HepG2 (cell line): ENCODE measurements at regions not wholly inside any gene's neighbourhood (a gene's known extent, or its start where the extent isn't known, plus 50 kb on each side); places are given as distances from the start of the nearest gene placed in this dataset.

Source experiments
- ATAC-seq: fragments of 200-7000 bp; cut with Tn5 transposase; 3 replicates; pipeline ENCODE4 v1.9.1; 2020; ENCODE audit warnings: mild to moderate bottlenecking, moderate library complexity
- BruUV-seq: library from RNA; stranded (reverse); fragments of 400-500 nt; replicated peaks from 2 replicates; lab custom pipeline; 2021; lab: Mats Ljungman, UMichigan
- CTCF ChIA-PET: fragments of 300-600 bp; formaldehyde crosslinking; extraction: SDS; loops from one replicate; lab custom pipeline; 2021; ENCODE audit warnings: low total read pairs, inconsistent platforms, low intra/inter-chr PET ratio; lab: Yijun Ruan, JAX
- POLR2A ChIA-PET: fragments of 350-600 bp; sonication (Branson Sonifier 250); formaldehyde crosslinking; loops from one replicate; lab custom pipeline; 2020; ENCODE audit warnings: antibody characterized with exemption, inconsistent platforms; lab: Yijun Ruan, JAX
- DNase-seq: peaks from one replicate; pipeline ENCODE4 v3.0.0-alpha.2; 2015; ENCODE audit warnings: low spot score
- FAIRE-seq: peaks from 3 replicates; lab custom pipeline; 2011; peaks lifted over from hg19 to GRCh38; lab: Jason Lieb, UNC
- H2AFZ ChIP-seq: one replicate; pipeline ENCODE4 v1.6.1; 2011; ENCODE audit warnings: low read length, inconsistent platforms
- H3K27ac ChIP-seq: fragments of 300-600 bp; 3 replicates; pipeline ENCODE4 v1.8.0; 2011; ENCODE audit warnings: mixed run types, mild to moderate bottlenecking, mixed read lengths, low read length, inconsistent platforms; ENCODE audit not compliant: insufficient read depth; ENCODE audit errors: extremely low read length
- H3K27me3 ChIP-seq, 2 experiments: fragments of 200-600 bp in 1 of 2; 2 replicates in 1 of 2; 3 replicates in 1 of 2; pipeline versions ENCODE4 v1.6.0 to v1.8.0; 2011; ENCODE audit warnings: low read length in 2 of 2, mild to moderate bottlenecking in 2 of 2, moderate library complexity in 2 of 2, inconsistent platforms in 1 of 2; ENCODE audit not compliant: insufficient read depth in 2 of 2, control insufficient read depth in 1 of 2
- H3K36me3 ChIP-seq, 2 experiments: fragments of 200-600 bp in 1 of 2; replicated peaks in 1 of 2; 2 replicates in 1 of 2; 3 replicates in 1 of 2; pipeline versions ENCODE4 v1.5.1 to v1.8.0; 2011; ENCODE audit warnings: low read length in 2 of 2, inconsistent platforms in 1 of 2; ENCODE audit not compliant: insufficient read depth in 2 of 2, control insufficient read depth in 1 of 2
- H3K4me1 ChIP-seq: 2 replicates; pipeline ENCODE4 v1.5.1; 2012; ENCODE audit warnings: low read length, inconsistent platforms; ENCODE audit not compliant: insufficient read depth
- H3K4me2 ChIP-seq: 2 replicates; pipeline ENCODE4 v1.6.0; 2011; ENCODE audit warnings: low read depth, low read length, inconsistent platforms
- H3K4me3 ChIP-seq, 3 experiments: fragments of 200-600 bp in 1 of 3; sonication (generic), shearing (Covaris generic) in 1 of 3; replicated peaks in 1 of 3; 2 replicates each; pipeline ENCODE4 v1.5.1; 2011 to 2016; ENCODE audit warnings: low read length in 3 of 3, inconsistent platforms in 2 of 3, low read depth in 2 of 3, mild to moderate bottlenecking in 2 of 3, control low read depth in 1 of 3, mixed read lengths in 1 of 3; ENCODE audit not compliant: insufficient read depth in 1 of 3
- H3K79me2 ChIP-seq: one replicate; pipeline ENCODE4 v1.6.1; 2011; ENCODE audit warnings: low read length, inconsistent platforms; ENCODE audit not compliant: insufficient read depth
- H3K9ac ChIP-seq: 2 replicates; pipeline ENCODE4 v1.6.0; 2011; ENCODE audit warnings: mild to moderate bottlenecking, low read depth, low read length, inconsistent platforms; ENCODE audit not compliant: insufficient read depth
- H3K9me3 ChIP-seq: 2 replicates; pipeline ENCODE4 v1.5.1; 2012; ENCODE audit warnings: mild to moderate bottlenecking, low read length
- H4K20me1 ChIP-seq: 2 replicates; pipeline ENCODE4 v1.6.0; 2011; ENCODE audit warnings: inconsistent platforms, mild to moderate bottlenecking, low read length, moderate library complexity; ENCODE audit not compliant: insufficient read depth
- BHLHE40 ChIP-seq: IDR thresholded peaks from 2 replicates; pipeline ENCODE4 v1.6.1; 2011; ENCODE audit warnings: low read length, improper control_type of control experiment
- CC2D1A ChIP-seq: sonication (generic); formaldehyde crosslinking; IDR thresholded peaks from 2 replicates; pipeline ENCODE4 v1.8.1; 2023; ENCODE audit warnings: mild to moderate bottlenecking, missing genetic modification reagents
- CREB3 ChIP-seq: sonication (generic); formaldehyde crosslinking; IDR thresholded peaks from 2 replicates; pipeline ENCODE4 v1.5.0; 2020; ENCODE audit warnings: missing genetic modification reagents
- HHEX ChIP-seq: IDR thresholded peaks from 2 replicates; pipeline ENCODE4 v1.6.1; 2016; ENCODE audit warnings: control low read depth
- MBD4 ChIP-seq: IDR thresholded peaks from 2 replicates; pipeline ENCODE4 v1.6.1; 2012; ENCODE audit warnings: low read length, inconsistent platforms, borderline replicate concordance
- MLX ChIP-seq: IDR thresholded peaks from 2 replicates; pipeline ENCODE4 v1.6.1; 2016
- NFYC ChIP-seq: IDR thresholded peaks from 2 replicates; pipeline ENCODE4 v1.6.1; 2016; ENCODE audit warnings: missing genetic modification reagents, missing compliant biosample characterization
- PAF1 ChIP-seq: IDR thresholded peaks from 2 replicates; pipeline ENCODE4 v1.6.1; 2016; ENCODE audit warnings: missing genetic modification reagents, missing compliant biosample characterization
- RFXANK ChIP-seq: IDR thresholded peaks from 2 replicates; pipeline ENCODE4 v1.6.1; 2016
- SIX4 ChIP-seq: sonication (generic); formaldehyde crosslinking; IDR thresholded peaks from 2 replicates; pipeline ENCODE4 v1.4.0; 2020; ENCODE audit warnings: missing genetic modification reagents
- SRF ChIP-seq: IDR thresholded peaks from 2 replicates; pipeline ENCODE4 v1.6.1; 2011; ENCODE audit warnings: mild to moderate bottlenecking, low read depth, low read length, moderate library complexity
- ZNF292 ChIP-seq: sonication (generic); formaldehyde crosslinking; IDR thresholded peaks from 2 replicates; pipeline ENCODE4 v1.8.1; 2022; ENCODE audit warnings: mild to moderate bottlenecking, low read depth, missing genetic modification reagents, borderline replicate concordance
- ZNF629 ChIP-seq: sonication (generic); formaldehyde crosslinking; conservative IDR thresholded peaks from 2 replicates; pipeline ENCODE4 v1.5.0; 2020; ENCODE audit warnings: missing genetic modification reagents
- WGBS: methylation state at CpG from one replicate; pipeline ENCODE4 v1.1.6; 2017; ENCODE audit warnings: low lambda C conversion rate; 5-methylcytosine and 5-hydroxymethylcytosine counted together
- in situ Hi-C: cut with HindIII; loops from 2 replicates; pipeline ENCODE4 v1.10.0; 2017; ENCODE audit warnings: low pct_unique_long_range_greater_than_20kb; ENCODE audit not compliant: extremely low pct_ligation_motif_present
- intact Hi-C: fragments of 100-400 bp; cut with micrococcal nuclease; formaldehyde crosslinking; loops from one replicate; pipeline ENCODE4 v1.10.0; 2022; ENCODE audit not compliant: unreplicated experiment
- TF ChIP-seq, protein P1 (sequence below): sonication (generic); formaldehyde crosslinking; conservative IDR thresholded peaks from 2 replicates; pipeline ENCODE4 v1.8.0; 2022; ENCODE audit warnings: missing genetic modification reagents

DNA sequence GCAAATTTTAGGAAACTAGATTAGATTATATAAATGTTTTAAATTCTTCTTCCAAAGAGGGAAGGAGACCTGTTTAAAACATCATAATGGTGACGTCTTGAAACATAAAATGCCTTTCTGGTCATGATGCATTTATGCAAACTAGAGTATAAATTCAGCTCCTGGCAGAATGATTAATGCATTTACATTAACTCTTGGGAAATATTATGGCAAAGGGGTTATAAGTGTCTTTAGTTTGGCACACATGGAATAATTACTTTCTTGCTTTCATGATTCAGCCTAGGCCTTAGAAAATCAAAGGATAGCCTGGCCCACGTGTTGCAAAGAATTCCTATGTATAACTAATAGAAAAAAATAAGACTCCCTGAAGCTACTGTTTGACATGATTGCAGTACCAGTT, 639.2 kb downstream of the RFPL4B start (continued):
- TF ChIP-seq ZNF629 (CRISPR knock-in tag): no peak
- no peak for TF ChIP-seq SRF
- TF ChIP-seq CC2D1A (CRISPR knock-in tag): no peak
- TF ChIP-seq BHLHE40: no peak
- no peak for TF ChIP-seq HHEX
- no peak for TF ChIP-seq MLX (CRISPR knock-in tag)
- no peak for TF ChIP-seq MBD4

DNA sequence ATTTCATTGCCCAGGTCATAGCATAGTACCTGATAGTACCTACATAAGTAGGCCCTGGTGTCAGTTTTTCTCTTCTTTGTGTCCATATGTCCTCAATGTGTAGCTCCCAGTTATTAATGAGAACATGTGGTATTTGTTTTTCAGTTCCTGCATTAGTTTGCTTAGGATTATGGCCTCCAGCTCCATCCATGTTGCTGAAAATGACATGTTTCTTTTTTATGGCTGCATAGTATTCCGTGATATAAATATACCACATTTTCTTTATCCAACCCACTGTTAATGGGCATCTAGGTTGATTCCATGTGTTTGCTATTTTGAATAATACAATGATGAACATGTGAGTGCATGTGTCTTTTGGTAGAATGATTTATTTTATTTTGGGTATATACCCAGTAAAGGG, 641.6 kb downstream of the RFPL4B start:
- DNase-seq: no peak
- no peak for FAIRE-seq
- Histone ChIP-seq H3K27me3 (no peaks in the 10 kb centered on the region), H3K36me3 (no peaks in the 10 kb centered on the region), H4K20me1 (no peaks in the 10 kb centered on the region)
- intact Hi-C loops: no loop called here
- no TSS peak for BruUV-seq
- TF ChIP-seq ZNF292 (no peak), RFXANK (no peak), SIX4 (no peak), CREB3 (CRISPR knock-in tag) (no peak), NFYC (no peak), PAF1 (CRISPR knock-in tag) (no peak)
- TF ChIP-seq, protein P1, sequence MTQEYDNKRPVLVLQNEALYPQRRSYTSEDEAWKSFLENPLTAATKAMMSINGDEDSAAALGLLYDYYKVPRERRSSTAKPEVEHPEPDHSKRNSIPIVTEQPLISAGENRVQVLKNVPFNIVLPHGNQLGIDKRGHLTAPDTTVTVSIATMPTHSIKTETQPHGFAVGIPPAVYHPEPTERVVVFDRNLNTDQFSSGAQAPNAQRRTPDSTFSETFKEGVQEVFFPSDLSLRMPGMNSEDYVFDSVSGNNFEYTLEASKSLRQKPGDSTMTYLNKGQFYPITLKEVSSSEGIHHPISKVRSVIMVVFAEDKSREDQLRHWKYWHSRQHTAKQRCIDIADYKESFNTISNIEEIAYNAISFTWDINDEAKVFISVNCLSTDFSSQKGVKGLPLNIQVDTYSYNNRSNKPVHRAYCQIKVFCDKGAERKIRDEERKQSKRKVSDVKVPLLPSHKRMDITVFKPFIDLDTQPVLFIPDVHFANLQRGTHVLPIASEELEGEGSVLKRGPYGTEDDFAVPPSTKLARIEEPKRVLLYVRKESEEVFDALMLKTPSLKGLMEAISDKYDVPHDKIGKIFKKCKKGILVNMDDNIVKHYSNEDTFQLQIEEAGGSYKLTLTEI: no peak
- TF ChIP-seq, all 625 proteins: peak for 0
- H3K4me1 ChIP-seq: no peaks in the 10 kb centered on the region
- no peak overlapping the region for H3K4me3 ChIP-seq
- no peak overlapping the region for H3K27ac ChIP-seq
- ATAC-seq: no peak
- ChIA-PET POLR2A (no interaction called here), CTCF (no interaction called here)
- in situ Hi-C loops: no loop called here
- H3K4me2 ChIP-seq: no peak overlapping the region
- H3K9me3 ChIP-seq: no peaks in the 10 kb centered on the region
- H2AFZ ChIP-seq: no peak overlapping the region
- H3K9ac ChIP-seq: no peak overlapping the region
- H3K79me2 ChIP-seq: no peaks in the 10 kb centered on the region
- WGBS: 10% methylated on average over 1 of the region's 1 CpG
